NCI-H1092 treated with DMSO at 0.1 percent for 48 hours (cell line): ENCODE measurements at regions not wholly inside any gene's neighbourhood (a gene's known extent, or its start where the extent isn't known, plus 50 kb on each side); places are given as distances from the start of the nearest gene placed in this dataset.
"Not testable (repeated sequence)": the region's sequence is repeated elsewhere in the genome, so short reads cannot be mapped to it uniquely, and the experiment has no call there.

ENCODE experiments used
- DNase-seq: peaks from one replicate; lab custom pipeline; 2025; lab: John Stamatoyannopoulos, UW

GRCh38 chr1:146883190-146883589, 54.9 kb upstream of the NBPF12 start:
- not testable (repeated sequence) for DNase-seq

GRCh38 chr1:146881096-146881495, 57.0 kb upstream of the NBPF12 start:
- DNase-seq, result not testable (repeated sequence)

DNA sequence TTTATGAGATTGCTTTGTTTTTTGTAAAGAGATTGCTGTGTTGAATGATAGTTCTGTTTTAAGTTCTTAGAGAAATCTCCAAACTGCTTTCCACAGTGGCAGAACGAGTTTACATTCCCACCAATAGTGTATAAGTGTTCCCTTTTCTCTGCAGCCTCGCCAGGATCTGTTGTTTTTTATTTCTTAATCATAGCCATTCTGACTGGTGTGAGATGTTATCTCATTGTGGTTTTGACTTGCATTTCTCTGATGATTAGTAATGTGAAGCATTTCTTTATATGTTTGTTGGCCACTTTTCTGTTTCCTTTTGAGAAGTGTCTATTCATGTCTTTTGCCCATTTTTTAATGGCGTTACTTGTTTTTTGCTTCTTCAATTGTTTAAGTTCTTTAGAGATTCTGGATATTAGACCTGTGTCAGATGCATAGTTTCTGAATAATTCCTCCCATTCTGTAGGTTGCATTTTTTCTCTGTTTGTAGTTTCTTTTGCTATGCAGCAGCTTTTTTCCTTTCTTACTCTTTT, 74.3 kb upstream of the NBPF12 start:
- not testable (repeated sequence) for DNase-seq

DNA sequence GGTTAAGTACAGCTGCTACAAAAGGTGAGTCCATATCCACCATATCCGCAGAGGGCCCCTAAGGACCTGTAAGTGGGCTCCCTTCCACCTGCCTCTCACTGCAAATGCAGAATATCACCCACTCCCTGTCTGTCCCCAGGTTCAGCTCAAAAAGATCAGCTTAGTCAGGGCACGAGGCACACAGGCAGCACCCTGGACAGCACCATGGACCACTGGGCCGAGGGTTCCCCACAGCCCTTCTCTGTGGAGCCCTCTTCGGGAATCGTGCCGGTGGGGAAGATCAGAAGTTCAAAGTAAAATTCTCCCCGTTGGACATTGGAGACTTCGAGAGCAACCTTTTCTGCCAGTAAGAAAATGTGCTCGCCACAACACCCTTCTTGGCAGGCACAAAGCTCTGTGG, 85.0 kb upstream of the NBPF12 start:
- DNase-seq, result not testable (repeated sequence)

DNA sequence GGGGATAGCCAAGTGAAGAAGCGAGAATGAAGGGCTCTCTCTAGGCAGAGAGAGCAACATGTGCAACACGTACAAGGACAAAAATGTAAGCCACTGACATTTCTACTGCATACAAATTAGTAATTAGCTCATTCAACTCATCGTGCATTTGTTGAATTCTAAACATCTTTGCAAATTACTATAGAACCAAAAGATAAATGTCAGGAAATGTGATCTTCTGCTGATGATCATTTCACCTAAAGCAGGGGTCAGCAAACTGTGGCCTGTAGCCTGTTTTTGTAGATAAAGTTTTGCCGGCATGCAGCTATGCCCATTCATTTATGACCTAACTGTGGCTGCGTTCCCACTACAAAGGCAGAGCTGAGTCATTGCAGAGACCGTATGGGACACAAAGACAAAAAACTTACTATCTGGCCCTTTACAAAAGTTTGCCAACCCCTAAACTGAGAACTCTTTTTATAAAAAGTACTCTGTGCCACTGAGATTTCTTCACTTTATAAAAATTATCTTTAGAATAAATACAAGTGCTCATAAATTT, 87.7 kb upstream of the NBPF12 start:
- DNase-seq, result not testable (repeated sequence)

DNA sequence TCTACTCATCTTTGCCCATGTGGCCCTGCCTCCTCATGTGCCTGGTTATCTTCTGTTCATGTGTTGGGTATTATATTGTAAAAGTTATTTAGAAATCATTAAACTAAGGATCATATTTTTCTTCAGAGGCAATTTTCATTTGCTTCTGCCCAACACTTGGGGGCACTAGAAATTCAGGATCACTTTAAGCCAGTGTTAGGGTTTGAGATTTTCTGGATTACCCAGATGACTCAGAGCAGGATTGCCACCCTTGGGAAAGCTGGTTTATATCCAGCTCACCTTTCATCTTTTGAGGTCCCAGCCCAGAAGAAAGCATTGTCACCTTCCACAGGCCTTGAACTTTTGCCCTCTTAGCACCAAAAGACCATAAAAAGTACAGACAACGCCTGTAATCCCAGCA, 99.4 kb upstream of the NBPF12 start:
- DNase-seq, result not testable (repeated sequence)

DNA sequence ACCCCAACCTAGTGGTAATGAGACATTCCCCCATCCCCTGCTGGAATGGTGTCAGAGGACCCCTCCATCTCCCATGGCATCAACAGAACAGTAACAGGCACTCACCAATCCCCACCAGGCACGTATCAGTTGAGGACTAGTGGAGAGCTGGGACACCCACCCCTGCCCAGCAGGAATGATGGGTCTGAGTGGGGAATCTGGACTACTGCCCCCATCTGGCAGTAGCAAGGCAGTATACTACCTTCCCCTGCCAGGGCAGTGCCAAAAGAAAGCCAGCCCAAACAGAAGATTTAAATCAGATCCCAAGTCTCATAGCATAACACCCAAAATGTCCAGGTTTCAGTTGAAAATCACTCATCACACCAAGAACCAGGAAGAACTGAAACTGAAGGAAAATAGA, 111.2 kb upstream of the NBPF12 start:
- not testable (repeated sequence) for DNase-seq

GRCh38 chr1:146794236-146794635, 143.9 kb upstream of the NBPF12 start:
- not testable (repeated sequence) for DNase-seq

GRCh38 chr1:146792725-146793124, 145.4 kb upstream of the NBPF12 start:
- peak; percentile 87 for DNase-seq

DNA sequence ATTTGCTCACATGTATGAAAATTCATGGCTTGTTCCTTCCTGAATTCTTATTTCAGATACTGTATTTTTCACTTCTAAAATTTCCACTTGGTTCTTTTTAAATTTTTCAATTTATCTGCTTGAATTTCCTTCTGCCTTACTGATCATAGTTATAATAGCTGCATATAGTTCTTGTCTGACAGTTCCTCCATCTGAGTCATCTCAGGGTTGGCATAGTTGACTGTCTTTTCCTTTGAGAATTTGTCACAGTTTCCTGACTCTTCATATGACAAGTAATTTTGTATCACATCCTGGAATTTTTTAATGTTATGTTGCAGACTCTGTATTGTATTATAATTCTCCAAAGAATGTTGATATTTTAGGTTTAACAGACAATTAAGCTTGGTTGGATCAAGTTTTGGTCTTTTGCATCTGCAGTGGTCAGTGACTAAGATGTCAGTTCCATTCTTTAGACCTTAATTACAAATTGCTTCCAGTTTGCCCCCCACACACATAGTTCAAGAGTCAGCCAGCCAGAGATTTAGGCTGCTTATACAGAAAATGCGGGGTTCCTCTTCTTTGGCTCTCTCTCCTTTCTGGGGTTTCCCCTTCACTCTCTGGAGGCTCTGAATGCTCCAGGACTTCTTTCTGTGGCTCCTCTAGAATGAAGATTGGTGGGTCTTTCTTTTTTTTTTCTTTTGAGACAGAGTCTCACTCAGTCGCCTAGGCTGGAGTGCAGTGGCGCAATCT, 153.7 kb upstream of the NBPF12 start:
- DNase-seq, result not testable (repeated sequence)

DNA sequence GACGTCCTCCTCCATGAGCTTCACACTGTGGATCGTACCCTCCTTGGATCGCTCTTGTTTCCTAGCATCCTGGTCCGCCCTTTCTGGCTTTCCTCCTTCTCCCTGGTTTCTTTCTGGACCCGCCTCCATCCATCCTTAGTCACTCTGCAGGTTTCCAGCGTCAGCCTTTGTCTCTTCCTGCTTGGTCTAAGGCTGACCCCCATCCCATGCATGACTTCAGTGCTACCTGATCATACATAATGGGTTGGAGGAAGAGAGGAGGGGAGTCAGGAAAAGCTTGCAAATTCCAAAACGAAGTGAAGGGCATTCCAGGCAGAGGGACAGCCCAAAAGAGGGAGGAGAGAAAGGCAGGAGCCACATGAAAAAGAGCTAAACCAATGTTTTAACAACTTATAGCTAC, 156.9 kb upstream of the NBPF12 start:
- not testable (repeated sequence) for DNase-seq

DNA sequence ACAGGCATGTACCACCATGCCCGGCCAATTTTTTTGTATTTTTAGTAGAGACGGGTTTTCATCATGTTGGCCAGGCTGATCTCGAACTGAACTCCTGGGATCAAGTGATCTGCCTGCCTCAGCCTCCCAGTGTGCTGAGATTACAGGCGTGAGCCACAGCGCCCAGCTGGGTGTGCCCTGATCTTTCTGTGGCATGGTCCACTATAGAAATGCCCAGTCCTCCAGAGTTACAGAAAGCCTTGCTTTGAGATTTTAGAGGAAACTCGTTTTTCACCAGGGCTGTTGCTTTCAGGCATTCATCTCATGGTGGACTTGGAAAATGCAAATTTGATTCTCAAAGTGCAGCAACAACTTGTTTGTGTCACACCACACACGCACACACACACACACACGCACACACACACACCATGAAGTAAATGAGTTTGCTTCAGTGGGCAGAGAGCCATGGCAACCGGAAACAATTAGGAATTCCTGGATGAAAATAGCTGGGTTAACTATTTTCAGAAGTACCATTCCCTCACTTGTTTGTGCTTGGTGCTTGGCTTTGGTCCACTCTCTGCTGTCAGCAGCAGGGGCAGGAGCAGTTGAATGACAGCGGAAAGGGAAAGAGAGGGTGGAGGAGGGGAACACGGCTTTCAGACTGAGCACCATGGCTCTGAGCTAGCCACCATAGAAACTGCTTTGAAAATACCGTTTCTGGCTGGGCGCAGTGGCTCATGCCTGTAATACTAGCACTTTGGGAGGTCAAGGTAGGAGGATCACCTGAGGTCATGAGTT, 160.1 kb upstream of the NBPF12 start:
- not testable (repeated sequence) for DNase-seq

- DNase-seq, result not testable (repeated sequence)
Observed at GRCh38 chr1:146774988-146775387, 163.1 kb upstream of the NBPF12 start.

DNA sequence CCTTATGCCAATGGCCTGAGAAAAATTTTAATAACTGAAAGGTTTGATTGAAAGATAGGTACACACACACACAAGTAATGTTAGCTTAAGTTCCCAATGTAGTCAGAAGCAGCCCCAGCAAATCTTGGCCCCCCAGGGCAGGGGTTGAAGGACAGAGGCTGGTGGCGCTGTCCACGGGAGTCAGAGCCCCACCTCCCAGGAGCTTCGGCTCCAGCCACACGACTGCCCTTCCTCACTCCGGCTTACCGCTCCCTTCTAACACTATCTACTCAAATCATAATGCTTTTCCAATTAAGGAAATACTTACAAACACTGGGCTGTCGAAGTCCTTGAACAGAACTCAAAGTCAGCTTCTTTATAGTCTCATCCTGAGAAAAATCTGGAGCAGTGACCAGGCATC, 163.9 kb upstream of the NBPF12 start:
- not testable (repeated sequence) for DNase-seq

DNA sequence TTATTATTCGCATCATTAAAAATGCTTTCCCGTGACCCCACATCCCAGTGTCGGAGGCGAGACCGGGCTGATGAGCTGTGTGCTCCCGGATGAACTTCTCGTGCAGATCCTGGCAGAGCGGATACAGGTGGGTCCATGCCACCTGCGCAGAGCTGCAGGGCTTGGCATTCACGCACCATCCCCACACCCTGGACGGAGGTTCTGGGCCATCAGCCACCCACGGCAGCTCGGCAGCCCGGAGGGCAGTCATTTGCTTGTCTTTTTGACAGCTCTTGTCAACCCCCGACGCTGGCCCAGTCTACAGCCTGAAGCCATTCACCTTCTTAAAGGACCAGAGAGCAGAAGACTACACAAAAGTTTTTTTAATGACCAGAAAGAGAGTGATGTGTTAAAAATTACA, 166.7 kb upstream of the NBPF12 start:
- not testable (repeated sequence) for DNase-seq

- not testable (repeated sequence) for DNase-seq
Observed at GRCh38 chr1:146770998-146771397, 167.1 kb upstream of the NBPF12 start.

- DNase-seq, result not testable (repeated sequence)
Observed at GRCh38 chr1:146763234-146763633, 174.9 kb upstream of the NBPF12 start.

DNA sequence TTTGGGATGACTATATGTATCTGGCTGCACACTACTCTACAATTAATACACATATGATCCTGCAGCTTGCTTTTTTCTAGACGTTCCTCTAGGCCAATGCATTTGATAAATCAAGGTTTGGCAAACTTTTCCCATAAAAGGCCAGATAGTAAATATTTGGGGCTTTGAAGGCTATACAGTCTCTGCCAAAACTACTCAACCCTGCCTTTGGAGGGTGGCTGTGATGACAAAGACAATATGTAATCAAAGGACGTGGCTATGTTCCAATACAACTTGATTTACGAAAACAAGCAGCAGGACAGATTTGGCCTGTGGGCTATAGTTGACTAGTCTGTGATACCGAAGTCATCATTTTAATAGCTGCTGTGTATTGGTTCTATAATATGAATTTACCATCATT, 181.3 kb upstream of the NBPF12 start:
- peak; percentile 68 for DNase-seq

- not testable (repeated sequence) for DNase-seq
Observed at GRCh38 chr1:146748686-146749085, 189.4 kb upstream of the NBPF12 start.

GRCh38 chr1:146731981-146732680, 206.0 kb upstream of the NBPF12 start:
- DNase-seq, result peak; percentile 72

DNA sequence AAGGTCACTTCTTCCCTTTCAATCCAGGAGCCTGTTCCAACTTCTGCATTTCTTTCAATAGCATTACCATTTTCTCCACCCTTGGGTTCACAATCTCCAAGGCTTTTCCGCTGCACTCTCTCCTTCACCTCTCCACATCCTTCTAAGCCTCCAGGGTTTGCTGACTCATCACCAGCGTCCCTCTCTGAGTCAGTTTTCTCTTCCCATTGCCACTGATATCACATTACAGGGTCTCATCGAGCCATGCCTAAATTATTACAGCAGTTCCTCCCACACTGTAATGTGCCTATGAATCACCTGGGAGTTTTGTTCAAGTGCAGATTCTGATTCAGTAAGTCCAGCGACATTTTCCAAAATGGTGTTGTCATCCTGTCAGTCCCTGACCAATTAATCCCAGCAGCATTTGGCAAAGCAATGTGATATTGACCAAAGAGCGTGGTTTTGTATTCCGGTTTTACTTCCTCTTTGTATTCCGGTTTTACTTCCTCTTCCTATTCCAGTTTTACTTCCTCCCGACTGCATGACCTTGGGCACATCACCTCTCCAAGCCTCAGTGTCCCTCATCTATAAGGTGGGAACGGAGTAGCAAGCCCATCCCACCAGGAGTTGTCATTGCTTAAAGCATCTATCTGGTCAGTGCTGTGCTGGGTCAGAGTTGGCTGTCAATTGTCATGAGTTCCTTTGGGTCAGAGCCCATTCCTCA, 208.3 kb upstream of the NBPF12 start:
- DNase-seq, result not testable (repeated sequence)
